Cardiac muscle cell (in vitro differentiated cells and primary cell): ENCODE measurements at regions not wholly inside any gene's neighbourhood (a gene's known extent, or its start where the extent isn't known, plus 50 kb on each side); places are given as distances from the start of the nearest gene placed in this dataset.

ENCODE experiments used
- DNase-seq, 2 donors: peaks; one replicate each; pipeline versions ENCODE4 v3.0.0 to v3.0.0-alpha.2; 2010 to 2017; ENCODE audit warnings: low read depth in 1 of 2, low spot score in 1 of 2
- H3K27ac ChIP-seq: fragments of 200-600 bp; sonication (generic); 2 replicates; pipeline ENCODE4 v1.5.1; 2016
- H3K27me3 ChIP-seq: fragments of 200-600 bp; sonication (generic); 2 replicates; pipeline ENCODE4 v1.6.0; 2016; ENCODE audit warnings: control low read depth
- H3K36me3 ChIP-seq: fragments of 200-600 bp; sonication (generic); 2 replicates; pipeline ENCODE4 v1.5.1; 2016; ENCODE audit warnings: control low read depth
- H3K4me1 ChIP-seq: fragments of 200-600 bp; sonication (generic); 2 replicates; pipeline ENCODE4 v1.8.1; 2017; ENCODE audit warnings: low read depth, mild to moderate bottlenecking, mixed run types
- H3K4me3 ChIP-seq: fragments of 200-600 bp; sonication (generic); 2 replicates; pipeline ENCODE4 v1.5.1; 2016; ENCODE audit warnings: mild to moderate bottlenecking
- H3K9me3 ChIP-seq: fragments of 200-600 bp; sonication (generic); 2 replicates; pipeline ENCODE4 v1.5.1; 2017; ENCODE audit warnings: low read depth, mild to moderate bottlenecking, control low read depth
- TF ChIP-seq, protein P1 (sequence below): IDR thresholded peaks from 2 replicates; pipeline ENCODE4 v1.5.1; 2012; ENCODE audit warnings: low read depth, mild to moderate bottlenecking, low read length

DNA sequence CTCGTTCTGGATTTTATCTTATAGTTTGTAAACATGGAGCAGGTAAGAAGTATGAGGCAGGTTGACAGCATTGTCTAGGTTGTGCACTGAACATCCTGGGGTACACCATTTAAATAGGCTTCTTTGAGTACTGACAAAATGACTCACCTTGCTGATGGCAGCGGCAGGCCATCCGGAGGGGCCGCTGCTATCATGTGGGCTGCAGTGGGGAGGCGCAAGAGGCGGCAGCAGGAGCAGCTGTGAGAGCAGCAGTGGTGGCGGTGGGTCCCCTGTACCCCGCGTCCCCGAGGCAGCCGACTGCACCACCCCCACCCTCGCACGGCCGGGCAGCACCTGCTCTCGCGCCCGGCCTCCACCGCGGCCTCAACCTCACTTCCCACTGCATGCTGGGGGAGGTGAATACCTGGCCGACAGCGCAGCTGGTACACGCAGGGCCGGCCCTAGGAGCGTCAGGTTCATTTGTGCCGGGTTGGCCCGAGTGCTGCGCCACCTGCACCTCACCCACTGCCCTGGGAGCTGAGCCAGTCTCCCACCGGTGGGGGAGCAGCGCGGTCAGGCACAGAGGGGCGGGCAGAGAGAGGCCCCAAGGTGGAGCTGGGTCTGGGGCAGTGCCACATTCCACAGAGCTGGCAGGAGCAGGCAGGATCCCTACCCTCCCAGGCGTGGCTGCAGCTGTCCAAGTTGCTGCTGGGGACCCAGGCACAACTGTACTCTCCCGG lies 154.5 kb upstream of the RBMS1 start:
- no peak for DNase-seq
- no peaks in the 10 kb centered on the region for H3K27me3 ChIP-seq
- H3K27ac ChIP-seq, result no peak overlapping the region
- H3K9me3 ChIP-seq, result no peaks in the 10 kb centered on the region
- TF ChIP-seq, protein P1, sequence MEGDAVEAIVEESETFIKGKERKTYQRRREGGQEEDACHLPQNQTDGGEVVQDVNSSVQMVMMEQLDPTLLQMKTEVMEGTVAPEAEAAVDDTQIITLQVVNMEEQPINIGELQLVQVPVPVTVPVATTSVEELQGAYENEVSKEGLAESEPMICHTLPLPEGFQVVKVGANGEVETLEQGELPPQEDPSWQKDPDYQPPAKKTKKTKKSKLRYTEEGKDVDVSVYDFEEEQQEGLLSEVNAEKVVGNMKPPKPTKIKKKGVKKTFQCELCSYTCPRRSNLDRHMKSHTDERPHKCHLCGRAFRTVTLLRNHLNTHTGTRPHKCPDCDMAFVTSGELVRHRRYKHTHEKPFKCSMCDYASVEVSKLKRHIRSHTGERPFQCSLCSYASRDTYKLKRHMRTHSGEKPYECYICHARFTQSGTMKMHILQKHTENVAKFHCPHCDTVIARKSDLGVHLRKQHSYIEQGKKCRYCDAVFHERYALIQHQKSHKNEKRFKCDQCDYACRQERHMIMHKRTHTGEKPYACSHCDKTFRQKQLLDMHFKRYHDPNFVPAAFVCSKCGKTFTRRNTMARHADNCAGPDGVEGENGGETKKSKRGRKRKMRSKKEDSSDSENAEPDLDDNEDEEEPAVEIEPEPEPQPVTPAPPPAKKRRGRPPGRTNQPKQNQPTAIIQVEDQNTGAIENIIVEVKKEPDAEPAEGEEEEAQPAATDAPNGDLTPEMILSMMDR, result no peak
- H3K4me1 ChIP-seq, result peaks cover 23% of the 10 kb centered on the region
- no peak overlapping the region for H3K4me3 ChIP-seq
- H3K36me3 ChIP-seq, result no peaks in the 10 kb centered on the region

DNA sequence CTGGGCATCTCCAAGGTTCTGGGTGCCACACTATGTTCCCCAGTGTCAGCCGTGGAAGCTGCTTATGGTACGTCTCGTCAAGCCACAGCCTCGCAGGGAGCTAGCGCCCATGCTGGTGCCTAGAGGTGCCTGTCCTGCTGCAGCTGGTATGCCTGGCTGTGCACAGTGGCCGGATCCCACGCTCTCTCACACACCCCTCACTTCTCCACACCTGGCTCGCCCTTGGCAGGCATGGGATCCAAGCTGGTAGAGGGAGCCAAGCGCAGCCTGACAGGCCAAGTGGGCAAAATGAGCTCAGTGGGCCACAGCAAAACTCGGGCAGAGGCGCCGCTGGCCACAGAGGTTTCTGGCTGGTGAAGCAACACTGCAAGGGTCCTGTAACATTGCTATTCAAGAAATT lies 156.1 kb upstream of the RBMS1 start:
- Histone ChIP-seq H3K9me3 (no peaks in the 10 kb centered on the region), H3K4me3 (no peak overlapping the region), H3K27me3 (no peaks in the 10 kb centered on the region), H3K36me3 (no peaks in the 10 kb centered on the region), H3K4me1 (peaks cover 36% of the 10 kb centered on the region), H3K27ac (no peak overlapping the region)
- TF ChIP-seq, protein P1, result no peak
- no peak for DNase-seq

DNA sequence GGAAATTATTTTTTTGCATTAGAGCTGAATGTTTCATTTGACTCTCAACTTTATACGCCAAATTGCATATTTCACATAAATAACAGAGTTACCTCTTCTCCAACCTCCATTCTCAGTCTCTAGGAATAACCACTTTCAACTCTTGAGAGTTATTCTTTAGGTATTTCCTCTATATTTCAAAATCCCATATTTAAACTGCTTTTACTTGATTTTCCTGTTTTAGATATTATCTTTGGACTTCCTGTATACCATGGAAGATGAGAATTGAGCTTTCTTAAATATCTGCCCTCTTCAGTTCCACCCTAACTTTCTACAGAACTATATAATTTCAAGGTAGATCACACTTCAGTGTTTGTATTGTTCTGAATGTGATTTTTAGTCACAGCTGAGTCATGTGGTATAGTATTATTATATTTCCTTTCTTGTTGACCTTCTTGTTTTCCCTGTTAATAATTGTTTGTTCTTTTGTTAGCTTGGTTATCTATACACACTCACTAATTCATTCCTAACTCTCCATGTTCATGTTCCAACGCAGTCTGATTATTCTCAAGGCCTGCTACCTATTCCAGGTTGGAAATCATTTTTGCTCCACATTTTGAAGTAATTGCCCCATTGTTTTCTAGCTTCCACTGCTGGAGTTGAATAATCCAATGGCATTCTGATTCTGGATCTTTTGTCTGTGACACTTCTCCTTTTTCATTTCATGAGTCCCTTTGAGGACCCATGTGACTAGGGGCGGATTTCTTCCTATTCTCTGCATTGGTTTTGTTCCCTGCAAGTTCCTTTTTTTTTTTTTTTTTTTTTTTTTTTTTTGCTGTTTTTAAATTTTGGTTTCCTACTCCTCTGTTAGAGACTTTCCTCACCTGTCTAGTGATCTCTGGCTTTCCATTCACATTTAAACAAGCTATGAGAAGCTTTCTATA lies 156.8 kb upstream of the RBMS1 start:
- no peaks in the 10 kb centered on the region for H3K9me3 ChIP-seq
- no peaks in the 10 kb centered on the region for H3K36me3 ChIP-seq
- no peaks in the 10 kb centered on the region for H3K27me3 ChIP-seq
- no peak for DNase-seq
- no peak overlapping the region for H3K4me3 ChIP-seq
- no peak overlapping the region for H3K27ac ChIP-seq
- TF ChIP-seq, protein P1, result no peak
- peaks cover 36% of the 10 kb centered on the region for H3K4me1 ChIP-seq

DNA sequence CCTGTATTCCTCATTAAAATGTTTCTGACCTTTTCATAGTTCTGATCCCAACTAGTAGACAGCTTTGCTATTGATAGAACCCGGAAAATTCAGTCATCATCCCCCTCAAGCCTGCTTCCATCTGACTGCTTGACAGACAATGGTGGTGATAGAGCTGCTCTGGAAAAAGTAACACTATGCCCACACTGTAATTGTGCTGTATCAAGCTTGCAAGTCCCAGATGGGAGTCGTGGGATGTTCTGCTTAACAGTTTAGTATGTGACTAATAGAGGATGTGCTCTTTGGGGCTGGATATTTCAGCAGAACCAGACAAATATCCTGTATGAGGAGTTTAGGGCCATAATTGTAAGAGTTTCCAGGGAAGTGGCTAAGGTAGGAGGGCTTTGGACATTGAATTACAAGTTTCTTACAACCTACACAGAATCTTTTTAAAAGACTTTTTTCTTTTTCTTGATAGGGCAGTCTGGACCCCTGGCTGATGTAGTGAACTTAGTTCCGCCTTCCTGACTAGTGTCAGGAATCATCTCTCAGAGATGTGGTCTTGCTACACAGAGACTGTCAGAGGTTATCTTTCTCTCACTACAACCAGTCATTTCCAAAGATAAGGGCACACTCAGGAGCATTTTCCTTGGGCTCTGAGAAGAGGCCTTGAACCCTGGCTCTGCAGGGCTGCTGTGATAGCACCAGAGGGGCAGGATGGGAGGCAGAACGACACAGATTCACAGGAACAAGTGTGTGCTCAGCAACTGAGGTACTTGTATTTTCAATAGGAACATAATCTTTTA lies 158.0 kb upstream of the RBMS1 start:
- peak in 1 of 2 donors; percentile 63 for DNase-seq
- H3K9me3 ChIP-seq, result no peaks in the 10 kb centered on the region
- H3K36me3 ChIP-seq, result no peaks in the 10 kb centered on the region
- no peak overlapping the region for H3K4me3 ChIP-seq
- peaks cover 33% of the 10 kb centered on the region for H3K4me1 ChIP-seq
- TF ChIP-seq, protein P1, result no peak
- peak overlapping the region; percentile 55 for H3K27ac ChIP-seq
- H3K27me3 ChIP-seq, result no peaks in the 10 kb centered on the region

DNA sequence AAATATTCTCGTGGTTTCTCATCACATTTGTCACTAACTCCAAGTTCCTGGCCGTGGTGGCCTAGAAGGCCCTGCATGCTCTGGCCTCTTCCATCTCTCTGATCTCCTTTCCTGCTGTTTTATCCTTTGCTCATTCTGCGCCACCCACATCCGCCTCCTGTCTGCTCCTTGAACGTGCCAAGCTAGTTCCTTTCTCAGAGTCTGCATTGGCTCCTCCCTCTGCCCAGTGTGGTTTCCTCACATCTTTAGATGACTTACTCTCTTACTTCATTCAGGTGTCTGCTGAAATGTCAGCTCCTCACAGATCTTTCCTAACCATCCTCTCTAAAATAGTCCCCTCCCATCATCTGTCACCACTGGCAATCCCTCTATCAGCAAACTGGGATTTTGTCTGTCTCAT lies 158.6 kb upstream of the RBMS1 start:
- TF ChIP-seq, protein P1, result no peak

More for the DNA sequence above, 158.6 kb upstream of the RBMS1 start:
- H3K9me3 ChIP-seq, result no peaks in the 10 kb centered on the region
- peak in 1 of 2 donors; percentile 68 for DNase-seq
- H3K4me3 ChIP-seq, result no peak overlapping the region
- H3K27ac ChIP-seq, result peak overlapping the region; percentile 55
- no peaks in the 10 kb centered on the region for H3K27me3 ChIP-seq
- H3K36me3 ChIP-seq, result no peaks in the 10 kb centered on the region
- peaks cover 29% of the 10 kb centered on the region for H3K4me1 ChIP-seq
